Tibial nerve (tissue), 4 donors: ENCODE measurements at regions not wholly inside any gene's neighbourhood (a gene's known extent, or its start where the extent isn't known, plus 50 kb on each side); places are given as distances from the start of the nearest gene placed in this dataset.

Experiments used
- DNase-seq, 2 donors: peaks; one replicate each; pipeline ENCODE4 v3.0.0-alpha.2; 2019; ENCODE audit warnings: low spot score in 2 of 2
- H3K27ac ChIP-seq, 4 donors: fragments of 200-600 bp; sonication (generic) in 3 of 4; one replicate each; pipeline ENCODE4 v1.5.1; 2017 to 2019; ENCODE audit warnings: mild to moderate bottlenecking in 1 of 4
- H3K27me3 ChIP-seq, 2 donors: fragments of 200-600 bp; sonication (generic) in 1 of 2; one replicate each; pipeline versions ENCODE4 v1.5.1 to v1.6.0; 2017 to 2019
- H3K36me3 ChIP-seq, 3 donors: fragments of 200-600 bp; sonication (generic); one replicate each; pipeline ENCODE4 v1.5.1; 2018 to 2019
- H3K4me1 ChIP-seq, 4 donors: fragments of 200-600 bp; sonication (generic) in 3 of 4; one replicate each; pipeline ENCODE4 v1.5.1; 2017 to 2019
- H3K4me3 ChIP-seq, 4 donors: fragments of 200-600 bp; sonication (generic) in 3 of 4; one replicate each; pipeline ENCODE4 v1.5.1; 2017 to 2019; ENCODE audit warnings: mild to moderate bottlenecking in 1 of 4, moderate library complexity in 1 of 4
- H3K9me3 ChIP-seq, 4 donors: fragments of 200-600 bp; sonication (generic) in 3 of 4; one replicate each; pipeline ENCODE4 v1.5.1; 2017 to 2019
- EP300 ChIP-seq, 2 donors: sonication (generic); formaldehyde crosslinking; IDR thresholded peaks; one replicate each; pipeline ENCODE4 v1.6.1; 2017; ENCODE audit warnings: antibody characterized with exemption in 2 of 2, mild to moderate bottlenecking in 1 of 2
- POLR2A ChIP-seq, 2 donors: fragments of 450-650 bp; IDR thresholded peaks; one replicate each; pipeline ENCODE4 v1.6.1; 2017; ENCODE audit warnings: antibody characterized with exemption in 2 of 2, mild to moderate bottlenecking in 2 of 2, moderate library complexity in 2 of 2
- WGBS, 2 donors: methylation state at CpG; one replicate each; pipeline ENCODE4 v1.1.5; 2018; 5-methylcytosine and 5-hydroxymethylcytosine counted together
- TF ChIP-seq, protein P1 (sequence below), 5 experiments: fragments of 200-600 bp in 3 of 5; fragments of 450-650 bp in 2 of 5; sonication (generic) in 3 of 5; IDR thresholded peaks; one replicate each; pipeline ENCODE4 v1.5.1; 2016 to 2019; ENCODE audit warnings: antibody characterized with exemption in 5 of 5, mild to moderate bottlenecking in 3 of 5, moderate library complexity in 2 of 5

DNA sequence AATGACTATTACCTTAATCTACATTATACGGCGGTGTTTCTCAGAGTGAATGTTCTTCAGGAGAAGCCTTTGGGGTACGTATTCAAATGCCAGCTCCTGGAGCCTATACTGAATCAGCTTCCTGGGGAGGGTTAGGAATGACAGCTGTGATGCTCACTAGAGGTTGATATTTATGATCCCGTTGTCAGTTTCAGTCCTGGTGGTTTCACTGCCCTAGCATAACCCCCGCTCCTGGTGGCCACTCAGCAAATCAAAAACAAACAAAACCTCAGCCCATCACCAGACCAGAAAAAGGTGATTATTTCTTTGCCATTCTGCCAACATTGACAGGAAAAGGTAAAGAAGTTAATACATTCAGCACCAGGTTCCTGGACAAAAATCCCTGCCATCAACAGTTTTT lies 136.5 kb upstream of the CRY1 start:
- no peak for DNase-seq
- no peaks in the 10 kb centered on the region for H3K4me1 ChIP-seq
- H3K9me3 ChIP-seq = no peaks in the 10 kb centered on the region
- no peak overlapping the region for H3K4me3 ChIP-seq
- WGBS, 2 donors = 71 to 89% methylated on average over 5 of the region's 5 CpGs
- H3K36me3 ChIP-seq = no peaks in the 10 kb centered on the region
- TF ChIP-seq, protein P1, sequence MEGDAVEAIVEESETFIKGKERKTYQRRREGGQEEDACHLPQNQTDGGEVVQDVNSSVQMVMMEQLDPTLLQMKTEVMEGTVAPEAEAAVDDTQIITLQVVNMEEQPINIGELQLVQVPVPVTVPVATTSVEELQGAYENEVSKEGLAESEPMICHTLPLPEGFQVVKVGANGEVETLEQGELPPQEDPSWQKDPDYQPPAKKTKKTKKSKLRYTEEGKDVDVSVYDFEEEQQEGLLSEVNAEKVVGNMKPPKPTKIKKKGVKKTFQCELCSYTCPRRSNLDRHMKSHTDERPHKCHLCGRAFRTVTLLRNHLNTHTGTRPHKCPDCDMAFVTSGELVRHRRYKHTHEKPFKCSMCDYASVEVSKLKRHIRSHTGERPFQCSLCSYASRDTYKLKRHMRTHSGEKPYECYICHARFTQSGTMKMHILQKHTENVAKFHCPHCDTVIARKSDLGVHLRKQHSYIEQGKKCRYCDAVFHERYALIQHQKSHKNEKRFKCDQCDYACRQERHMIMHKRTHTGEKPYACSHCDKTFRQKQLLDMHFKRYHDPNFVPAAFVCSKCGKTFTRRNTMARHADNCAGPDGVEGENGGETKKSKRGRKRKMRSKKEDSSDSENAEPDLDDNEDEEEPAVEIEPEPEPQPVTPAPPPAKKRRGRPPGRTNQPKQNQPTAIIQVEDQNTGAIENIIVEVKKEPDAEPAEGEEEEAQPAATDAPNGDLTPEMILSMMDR (IDR thresholded peaks at IDR 0.05) = no peak
- no peak for TF ChIP-seq EP300 (IDR thresholded peaks at IDR 0.05)
- TF ChIP-seq POLR2A (IDR thresholded peaks at IDR 0.05) = no peak
- H3K27ac ChIP-seq = no peak overlapping the region
- no peaks in the 10 kb centered on the region for H3K27me3 ChIP-seq

DNA sequence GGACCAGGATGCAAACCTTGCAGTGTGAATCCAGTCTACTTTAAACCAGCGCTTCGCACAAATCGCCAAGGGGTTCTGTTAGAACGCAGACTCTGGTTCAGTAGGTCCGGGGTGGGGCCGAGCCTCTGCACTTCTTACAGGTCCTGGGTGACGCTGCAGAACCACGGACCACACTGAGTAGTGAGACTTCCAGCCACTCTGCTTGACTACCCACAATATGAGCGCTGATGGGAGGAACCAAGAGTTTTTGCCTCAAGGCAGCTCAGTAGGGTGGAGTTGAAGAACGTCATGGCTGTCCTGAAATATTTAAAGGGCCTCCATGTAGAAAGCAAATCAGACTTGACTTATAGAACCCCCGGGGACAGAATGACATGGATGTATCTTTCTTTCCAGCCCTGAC lies 138.0 kb upstream of the CRY1 start:
- WGBS, 2 donors = 88 to 94% methylated on average over 11 of the region's 11 CpGs
- Histone ChIP-seq H3K36me3 (no peaks in the 10 kb centered on the region), H3K27ac (no peak overlapping the region), H3K4me3 (no peak overlapping the region), H3K4me1 (no peaks in the 10 kb centered on the region), H3K9me3 (no peaks in the 10 kb centered on the region), H3K27me3 (no peaks in the 10 kb centered on the region)
- no peak for DNase-seq
- TF ChIP-seq, protein P1 (IDR thresholded peaks at IDR 0.05) = no peak
- TF ChIP-seq EP300 (IDR thresholded peaks at IDR 0.05) (no peak), POLR2A (IDR thresholded peaks at IDR 0.05) (no peak)

DNA sequence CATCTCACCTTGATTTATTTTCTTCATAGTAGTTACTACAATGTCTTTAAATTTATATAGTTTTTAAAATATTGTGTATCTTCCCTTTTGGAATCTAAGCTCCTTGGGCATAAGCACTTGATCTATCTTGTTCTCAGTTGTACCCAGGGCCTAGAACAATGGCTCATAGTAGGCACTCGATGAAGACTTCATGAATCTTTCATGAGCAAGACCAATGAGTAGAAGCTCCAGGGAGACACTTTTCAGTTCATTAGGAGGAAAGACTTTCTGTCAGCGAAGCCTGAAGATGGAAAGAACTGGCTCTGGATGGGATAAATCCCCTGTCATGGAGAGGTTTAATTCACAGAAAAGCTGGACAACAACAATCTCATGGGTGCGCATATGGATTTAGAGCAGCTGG lies 140.2 kb upstream of the CRY1 start:
- Histone ChIP-seq H3K9me3 (no peaks in the 10 kb centered on the region), H3K36me3 (no peaks in the 10 kb centered on the region), H3K4me1 (no peaks in the 10 kb centered on the region), H3K27ac (no peak overlapping the region), H3K27me3 (no peaks in the 10 kb centered on the region), H3K4me3 (no peak overlapping the region)
- DNase-seq = no peak
- TF ChIP-seq POLR2A (IDR thresholded peaks at IDR 0.05) (no peak), EP300 (IDR thresholded peaks at IDR 0.05) (no peak)
- TF ChIP-seq, protein P1 (IDR thresholded peaks at IDR 0.05) = no peak
- 81 to 91% methylated on average over 3 of the region's 3 CpGs for WGBS, 2 donors

DNA sequence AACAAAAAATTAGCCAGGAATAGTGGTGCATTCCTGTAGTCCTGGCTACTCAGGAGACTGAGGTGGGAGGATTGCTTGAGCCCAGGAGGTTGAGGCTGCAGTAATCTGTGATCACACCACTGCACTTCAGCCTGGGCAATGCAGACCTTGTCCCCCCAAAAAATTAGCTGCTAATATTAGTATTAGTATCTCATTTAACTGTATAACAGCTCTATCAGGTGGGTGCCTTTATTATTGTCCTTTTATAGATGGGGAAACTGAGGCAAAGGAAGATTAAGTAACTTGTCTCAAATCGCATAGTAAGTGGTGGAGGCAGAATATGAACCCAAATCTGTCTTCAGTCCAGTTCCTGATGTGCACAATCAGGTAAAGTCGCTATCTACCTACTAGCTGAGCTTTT lies 142.3 kb upstream of the CRY1 start:
- Histone ChIP-seq H3K27me3 (no peaks in the 10 kb centered on the region), H3K27ac (no peak overlapping the region), H3K4me1 (no peaks in the 10 kb centered on the region), H3K4me3 (no peak overlapping the region), H3K36me3 (no peaks in the 10 kb centered on the region), H3K9me3 (no peaks in the 10 kb centered on the region)
- WGBS, 2 donors = 77 to 96% methylated on average over 2 of the region's 2 CpGs
- no peak for DNase-seq
- TF ChIP-seq POLR2A (IDR thresholded peaks at IDR 0.05) = no peak
- TF ChIP-seq EP300 (IDR thresholded peaks at IDR 0.05) = no peak
- TF ChIP-seq, protein P1 (IDR thresholded peaks at IDR 0.05) = no peak

DNA sequence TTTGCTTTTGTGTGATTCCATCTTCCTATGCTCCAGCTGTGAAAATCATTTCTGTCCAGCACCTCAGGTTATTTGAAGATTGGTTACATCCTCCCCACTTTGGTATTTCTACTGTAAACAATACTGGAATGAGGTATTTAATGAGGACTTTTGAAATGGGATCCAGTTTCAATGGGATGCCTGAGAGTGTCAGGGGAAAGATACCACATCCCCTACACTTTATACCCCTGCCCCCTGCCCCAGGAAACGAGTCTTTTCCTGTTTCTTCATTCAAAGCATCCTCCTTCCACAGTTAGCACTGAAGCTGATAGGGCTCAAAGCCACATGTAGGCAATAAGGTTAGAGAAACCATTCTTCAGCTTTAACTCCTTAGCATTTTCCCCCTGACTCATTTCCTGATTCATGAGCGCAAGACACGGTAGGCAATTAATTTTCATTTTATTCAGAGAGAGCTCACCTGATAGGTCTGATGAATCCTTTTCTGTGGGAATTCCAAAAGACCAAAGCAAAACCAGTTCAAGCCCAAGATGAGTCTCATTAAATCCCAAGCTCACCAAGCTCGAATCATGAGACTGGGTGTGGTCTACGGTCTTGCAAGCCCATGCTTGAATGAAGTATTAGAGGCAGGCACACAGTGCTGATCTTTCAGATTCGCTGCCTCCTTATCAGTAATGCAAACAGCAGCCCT lies 143.6 kb upstream of the CRY1 start:
- no peak overlapping the region for H3K27ac ChIP-seq
- H3K36me3 ChIP-seq = no peaks in the 10 kb centered on the region
- no peak overlapping the region for H3K4me3 ChIP-seq
- WGBS, 2 donors = 46 to 49% methylated on average over 6 of the region's 6 CpGs
- TF ChIP-seq POLR2A (IDR thresholded peaks at IDR 0.05) = no peak
- TF ChIP-seq, protein P1 (IDR thresholded peaks at IDR 0.05) = no peak
- no peak for TF ChIP-seq EP300 (IDR thresholded peaks at IDR 0.05)
- H3K4me1 ChIP-seq = no peaks in the 10 kb centered on the region
- DNase-seq = no peak
- no peaks in the 10 kb centered on the region for H3K9me3 ChIP-seq
- H3K27me3 ChIP-seq = no peaks in the 10 kb centered on the region
